ENCODE measurements at regions not wholly inside any gene's neighbourhood (a gene's known extent, or its start where the extent isn't known, plus 50 kb on each side); places are given as distances from the start of the nearest gene placed in this dataset.

DNA sequence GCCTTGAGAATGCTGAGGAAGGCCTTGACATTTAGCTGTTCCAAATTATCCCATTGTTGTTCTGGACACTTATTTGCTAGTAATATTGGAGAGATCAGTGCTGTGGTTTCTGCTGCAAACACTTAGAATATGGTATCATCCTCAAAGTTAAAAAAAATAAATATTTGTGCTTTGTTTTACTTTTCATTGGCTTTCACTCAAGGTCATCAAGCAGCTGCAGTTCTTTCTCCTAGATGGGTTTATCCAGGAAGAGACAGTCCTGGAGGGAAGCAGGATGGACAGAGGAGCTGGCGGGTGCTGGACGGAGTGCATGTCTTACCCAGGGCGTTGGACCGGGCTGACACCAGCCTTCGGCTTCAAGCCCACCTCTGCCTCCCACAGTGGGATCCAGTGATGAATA is 193.6 kb downstream of the MTRR start:
- no peak for ATAC-seq

GRCh38 chr5:8068078-8068477 is 199.1 kb downstream of the MTRR start:
- ATAC-seq (no peak), DNase-seq (no peak)
- Histone ChIP-seq H3K27ac (no peak overlapping the region), H3K27me3 (no peaks in the 10 kb centered on the region), H3K36me3 (no peaks in the 10 kb centered on the region), H3K9me3 (no peaks in the 10 kb centered on the region), H3K4me1 (no peaks in the 10 kb centered on the region), H3K4me3 (no peak overlapping the region)
- intact Hi-C loops (cut with DNase I) = no loop called here
- TF ChIP-seq POLR2A (IDR thresholded peaks at IDR 0.05) (no peak), CTCF (IDR thresholded peaks at IDR 0.05) (no peak)
- 70 to 90% (median 83%) methylated on average over 1 of the region's 1 CpG for WGBS, 4 donors

More for the DNA sequence above, 193.6 kb downstream of the MTRR start:
- Histone ChIP-seq H3K4me3 (no peak overlapping the region), H3K4me1 (no peaks in the 10 kb centered on the region), H3K27me3 (no peaks in the 10 kb centered on the region), H3K36me3 (no peaks in the 10 kb centered on the region), H3K27ac (no peak overlapping the region), H3K9me3 (no peaks in the 10 kb centered on the region)
- intact Hi-C loops (cut with DNase I) = no loop called here
- WGBS, 4 donors = 79 to 88% (median 84%) methylated on average over 5 of the region's 5 CpGs
- TF ChIP-seq CTCF (IDR thresholded peaks at IDR 0.05) (no peak), POLR2A (IDR thresholded peaks at IDR 0.05) (no peak)
- no peak for DNase-seq

DNA sequence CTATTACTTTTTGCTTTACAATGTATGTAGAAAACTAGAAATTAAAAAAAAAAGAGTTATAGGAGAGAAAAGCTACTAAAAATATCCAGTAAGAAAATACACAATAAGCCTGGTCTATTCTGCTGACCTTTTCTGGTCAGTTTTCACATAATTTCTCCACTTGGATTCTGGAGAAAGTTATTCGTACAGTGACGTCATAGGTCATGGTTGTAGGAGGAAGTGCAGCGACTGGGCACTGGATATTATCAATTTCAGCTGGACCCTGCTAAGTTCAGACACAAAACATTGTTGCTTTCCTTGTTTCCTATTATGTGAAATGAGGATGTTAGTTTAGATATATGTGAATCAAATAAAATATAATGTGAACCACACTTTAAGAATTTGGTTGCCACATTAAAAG is 201.2 kb downstream of the MTRR start:
- H3K27ac ChIP-seq = no peak overlapping the region
- 31 to 47% (median 41%) methylated on average over 3 of the region's 3 CpGs for WGBS, 4 donors
- no peaks in the 10 kb centered on the region for H3K27me3 ChIP-seq
- no peak for TF ChIP-seq CTCF (IDR thresholded peaks at IDR 0.05)
- H3K4me1 ChIP-seq = no peaks in the 10 kb centered on the region
- intact Hi-C loops (cut with DNase I) = no loop called here
- ATAC-seq = no peak
- H3K9me3 ChIP-seq = no peaks in the 10 kb centered on the region
- no peaks in the 10 kb centered on the region for H3K36me3 ChIP-seq
- DNase-seq = no peak
- H3K4me3 ChIP-seq = no peak overlapping the region

- 53 to 70% (median 61%) methylated on average over 4 of the region's 4 CpGs for WGBS, 4 donors
- no peaks in the 10 kb centered on the region for H3K4me1 ChIP-seq
- intact Hi-C loops (cut with DNase I) = no loop called here
- DNase-seq (no peak), ATAC-seq (no peak)
- no peak overlapping the region for H3K4me3 ChIP-seq
- no peak overlapping the region for H3K27ac ChIP-seq
- H3K27me3 ChIP-seq = peaks cover 0 to 6% (median 0%) of the 10 kb centered on the region in 9 donors
- TF ChIP-seq POLR2A (IDR thresholded peaks at IDR 0.05) = no peak
- TF ChIP-seq CTCF (IDR thresholded peaks at IDR 0.05) = no peak
- H3K36me3 ChIP-seq = no peaks in the 10 kb centered on the region
- H3K9me3 ChIP-seq = no peaks in the 10 kb centered on the region
Measured at GRCh38 chr5:8079056-8079455, 210.1 kb downstream of the MTRR start.

All from heart left ventricle (tissue), 16 donors.